ENCODE measurements at regions not wholly inside any gene's neighbourhood (a gene's known extent, or its start where the extent isn't known, plus 50 kb on each side); places are given as distances from the start of the nearest gene placed in this dataset.
"Not testable (repeated sequence)": the region's sequence is repeated elsewhere in the genome, so short reads cannot be mapped to it uniquely, and the experiment has no call there.

DNA sequence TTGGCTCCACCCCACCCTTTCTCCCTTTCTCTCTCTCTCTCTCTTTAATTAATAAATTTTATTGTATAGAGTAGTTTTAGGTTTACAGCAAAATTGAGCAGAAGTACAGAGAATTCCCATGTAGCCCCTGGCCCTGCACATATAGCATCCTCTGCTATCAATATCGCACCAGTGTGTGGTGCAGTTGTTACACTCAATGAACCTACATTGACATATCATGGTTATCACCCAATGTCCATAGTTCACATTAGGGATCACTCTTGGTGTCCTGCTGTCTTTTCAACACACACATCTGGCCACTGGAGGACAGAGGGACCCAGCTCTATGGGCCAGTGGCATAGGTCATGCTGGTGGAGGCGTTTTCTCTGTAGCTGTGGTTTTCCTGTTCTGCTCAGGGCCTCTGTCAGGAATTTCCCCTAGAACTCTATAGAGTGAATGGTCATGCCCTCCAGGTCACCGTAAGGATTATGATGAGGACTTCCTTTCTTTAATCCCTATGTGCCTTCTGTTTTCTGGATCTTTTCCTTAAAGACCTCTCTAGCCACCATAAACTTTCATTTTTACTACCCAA, 98.2 kb upstream of the NAV2 start:
- no peak for DNase-seq (ENCODE audit: extremely low read depth, insufficient read length)

GRCh38 chr11:19612025-19612424, 100.6 kb upstream of the NAV2 start:
- not testable (repeated sequence) for H3K27me3 ChIP-seq (replicated peaks; ENCODE audit: control insufficient read depth, insufficient read depth, low read length); DNase-seq (ENCODE audit: extremely low read depth, insufficient read length)

More for the DNA sequence above, 98.2 kb upstream of the NAV2 start:
- Histone ChIP-seq H3K36me3 (ENCODE audit: control insufficient read depth, insufficient read depth, low read length) (no peaks in the 10 kb centered on the region), H3K27me3 (replicated peaks; ENCODE audit: control insufficient read depth, insufficient read depth, low read length) (no peaks in the 10 kb centered on the region), H3K4me3 (replicated peaks; ENCODE audit: low read depth, low read length) (no peak overlapping the region)
- TF ChIP-seq CTCF (IDR thresholded peaks at IDR 0.05; ENCODE audit: insufficient read depth, low read length, poor library complexity, severe bottlenecking) = no peak

DNA sequence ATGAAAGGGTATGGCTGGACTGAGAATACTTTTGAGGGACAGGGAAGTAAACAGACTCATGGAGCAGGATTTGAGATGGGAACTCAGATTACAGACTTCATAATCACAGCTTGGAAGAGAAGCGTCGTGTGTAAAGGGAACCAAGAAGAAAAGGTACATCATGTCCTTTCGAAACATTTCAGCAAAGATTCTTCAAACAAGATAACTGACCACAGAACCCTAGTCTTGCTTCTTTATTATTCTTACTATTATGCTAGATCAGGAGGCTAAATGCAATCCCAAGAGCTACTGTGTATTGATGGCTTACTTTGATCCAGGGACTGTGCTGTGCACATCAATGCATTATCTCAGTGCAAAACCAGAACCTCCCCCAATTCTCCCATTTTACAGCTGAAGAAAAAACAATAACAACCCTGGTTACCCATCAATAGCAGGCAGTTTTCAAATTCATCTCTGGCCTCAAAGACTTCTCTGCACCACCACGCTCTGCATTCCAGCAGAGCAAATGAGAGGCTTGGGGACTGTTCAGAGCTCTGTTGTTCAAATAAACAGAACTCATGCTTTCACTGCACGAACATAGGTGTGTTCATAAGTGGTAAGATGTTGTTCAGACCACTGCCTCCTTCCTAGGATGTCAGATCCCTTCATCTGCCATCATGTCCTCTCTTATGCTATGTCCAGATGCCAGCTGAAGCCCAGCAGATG, 104.8 kb upstream of the NAV2 start:
- no peaks in the 10 kb centered on the region for H3K36me3 ChIP-seq (ENCODE audit: control insufficient read depth, insufficient read depth, low read length)
- H3K4me3 ChIP-seq (replicated peaks; ENCODE audit: low read depth, low read length) = no peak overlapping the region
- no peaks in the 10 kb centered on the region for H3K27me3 ChIP-seq (replicated peaks; ENCODE audit: control insufficient read depth, insufficient read depth, low read length)
- DNase-seq (ENCODE audit: extremely low read depth, insufficient read length) = no peak
- no peak for TF ChIP-seq CTCF (IDR thresholded peaks at IDR 0.05; ENCODE audit: insufficient read depth, low read length, poor library complexity, severe bottlenecking)

More at GRCh38 chr11:19612025-19612424, 100.6 kb upstream of the NAV2 start:
- H3K4me3 ChIP-seq (replicated peaks; ENCODE audit: low read depth, low read length); H3K36me3 ChIP-seq (ENCODE audit: control insufficient read depth, insufficient read depth, low read length): not testable (repeated sequence)

DNA sequence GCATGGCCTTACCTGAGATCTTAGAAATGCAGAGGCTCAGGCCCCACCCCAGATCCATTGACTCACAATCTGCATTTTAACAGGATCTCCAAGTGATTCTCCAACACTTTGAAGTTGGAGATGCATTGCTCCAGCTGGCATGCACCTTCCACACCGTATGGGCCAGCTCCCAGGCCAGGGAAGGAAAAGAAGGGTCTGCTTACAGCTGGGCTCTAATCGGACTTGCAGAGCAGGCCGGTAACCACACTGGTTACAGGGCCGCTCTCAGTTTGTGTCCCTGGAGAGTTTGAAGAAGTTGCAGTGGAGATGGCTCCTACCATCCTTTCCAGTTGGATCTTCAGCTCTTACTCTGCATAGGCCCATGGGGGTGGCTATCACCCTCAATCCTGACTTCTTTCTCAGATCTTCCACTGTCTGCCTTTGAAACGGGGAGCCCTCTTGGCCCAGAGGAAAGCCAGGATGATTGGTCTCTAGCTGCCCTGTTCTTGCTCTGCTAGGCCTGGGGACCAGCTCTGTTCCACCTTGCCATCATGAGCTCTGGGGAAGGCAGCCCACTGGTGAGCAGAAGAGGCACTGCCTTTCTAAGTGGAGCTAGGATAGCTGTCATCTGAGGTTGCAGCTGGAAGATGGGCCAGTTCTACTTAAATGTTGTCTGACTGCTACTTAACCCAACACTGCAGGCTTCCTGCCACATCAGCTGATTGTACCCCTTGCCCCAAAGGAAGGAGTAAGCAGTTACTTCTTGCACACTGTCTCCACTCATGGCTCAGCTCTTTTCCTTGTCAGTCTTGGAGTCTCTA, 105.6 kb upstream of the NAV2 start:
- Histone ChIP-seq H3K27me3 (replicated peaks; ENCODE audit: control insufficient read depth, insufficient read depth, low read length) (no peaks in the 10 kb centered on the region), H3K4me3 (replicated peaks; ENCODE audit: low read depth, low read length) (no peak overlapping the region), H3K36me3 (ENCODE audit: control insufficient read depth, insufficient read depth, low read length) (no peaks in the 10 kb centered on the region)
- no peak for TF ChIP-seq CTCF (IDR thresholded peaks at IDR 0.05; ENCODE audit: insufficient read depth, low read length, poor library complexity, severe bottlenecking)
- no peak for DNase-seq (ENCODE audit: extremely low read depth, insufficient read length)

GRCh38 chr11:19605520-19606371, 106.9 kb upstream of the NAV2 start:
- DNase-seq (ENCODE audit: extremely low read depth, insufficient read length) = no peak
- Histone ChIP-seq H3K27me3 (replicated peaks; ENCODE audit: control insufficient read depth, insufficient read depth, low read length) (no peaks in the 10 kb centered on the region), H3K36me3 (ENCODE audit: control insufficient read depth, insufficient read depth, low read length) (no peaks in the 10 kb centered on the region), H3K4me3 (replicated peaks; ENCODE audit: low read depth, low read length) (no peak overlapping the region)
- no peak for TF ChIP-seq CTCF (IDR thresholded peaks at IDR 0.05; ENCODE audit: insufficient read depth, low read length, poor library complexity, severe bottlenecking)
